Amygdala (tissue), 56 donors: ENCODE measurements at regions not wholly inside any gene's neighbourhood (a gene's known extent, or its start where the extent isn't known, plus 50 kb on each side); places are given as distances from the start of the nearest gene placed in this dataset.

Experiments
- DNase-seq, 56 donors: peaks; one replicate each; lab custom pipeline; 2025; lab: John Stamatoyannopoulos, UW

GRCh38 chr7:28358423-28358868, 53.9 kb upstream of the CREB5 start:
- no peak for DNase-seq

- DNase-seq = no peak
These were observed 51.6 kb upstream of the CREB5 start for GRCh38 chr7:28360739-28361138.

GRCh38 chr7:28361551-28361950, 50.8 kb upstream of the CREB5 start:
- peak in 2 of 56 donors; percentile 11 to 23 for DNase-seq

GRCh38 chr7:28362182-28362581, 50.1 kb upstream of the CREB5 start:
- no peak for DNase-seq
